Heart left ventricle (tissue), 13 donors: ENCODE measurements at regions not wholly inside any gene's neighbourhood (a gene's known extent, or its start where the extent isn't known, plus 50 kb on each side); places are given as distances from the start of the nearest gene placed in this dataset.

Source experiments
- POLR2A ChIP-seq, 2 donors: fragments of 450-650 bp; IDR thresholded peaks; one replicate each; pipeline ENCODE4 v1.6.1; 2017; ENCODE audit warnings: antibody characterized with exemption in 2 of 2, mild to moderate bottlenecking in 2 of 2, moderate library complexity in 2 of 2
- TF ChIP-seq, protein P1 (sequence below), 12 donors: fragments of 200-600 bp; sonication (generic) in 4 of 12; IDR thresholded peaks; one replicate each; pipeline versions ENCODE4 v1.5.0 to v1.8.0; 2018 to 2022; ENCODE audit warnings: antibody characterized with exemption in 12 of 12, mild to moderate bottlenecking in 5 of 12
- donor health status: ischemic (EF 13 %, LVEDD 7.1; RV severe dilation, severe dysfunction).
- donor health status: DM: no; HTN: yes; CAD: no.
- donor health status: DM: no; HTN: no; CAD: no.
- donor health status: ischemic (EF 25% LVEDD 6.9; RV normal size, moderate dysfunction).
- donor health status: ischemic (EF 25% LVEDD 5.7; RV mildly dilated, moderate dysfunction).
- donor health status: ischemic (EF 35%, LVEDD 5.7; RV mildly dilated, moderate dysfunction).
- donor health status: nonischemic (EF 11% LVEDD 7.7; RV severe dilation, severe dysfunction).
- donor health status: DM: yes; HTN: yes; CAD: no.
- donor health status: PGD.
- donor health status: ischemic (EF 29% LVEDD 5.4; RV normal size, mild dysfunction).
- donor health status: nonischemic (EF 23%, LVEDD 6.1; RV moderate dilation, normal function).

DNA sequence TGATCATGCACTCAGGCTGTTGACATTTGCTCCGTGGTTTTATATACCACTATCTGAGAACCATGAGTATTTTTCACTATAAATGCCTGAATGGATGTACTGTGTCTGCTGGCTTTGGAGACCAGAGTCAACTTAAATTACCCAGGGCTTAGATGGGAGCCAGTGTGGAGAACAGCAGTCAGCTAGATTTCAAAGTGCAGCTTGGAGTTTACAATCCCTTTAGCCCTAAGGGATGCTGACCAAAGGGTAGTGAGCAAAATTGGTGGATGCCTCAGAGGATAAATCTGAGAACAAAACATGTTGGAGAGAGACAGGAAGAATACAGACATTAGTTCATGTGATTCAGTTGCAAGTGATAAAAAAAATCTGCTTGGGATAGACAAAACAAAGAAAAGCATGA, 327.5 kb downstream of the C11orf87 start:
- TF ChIP-seq, protein P1, sequence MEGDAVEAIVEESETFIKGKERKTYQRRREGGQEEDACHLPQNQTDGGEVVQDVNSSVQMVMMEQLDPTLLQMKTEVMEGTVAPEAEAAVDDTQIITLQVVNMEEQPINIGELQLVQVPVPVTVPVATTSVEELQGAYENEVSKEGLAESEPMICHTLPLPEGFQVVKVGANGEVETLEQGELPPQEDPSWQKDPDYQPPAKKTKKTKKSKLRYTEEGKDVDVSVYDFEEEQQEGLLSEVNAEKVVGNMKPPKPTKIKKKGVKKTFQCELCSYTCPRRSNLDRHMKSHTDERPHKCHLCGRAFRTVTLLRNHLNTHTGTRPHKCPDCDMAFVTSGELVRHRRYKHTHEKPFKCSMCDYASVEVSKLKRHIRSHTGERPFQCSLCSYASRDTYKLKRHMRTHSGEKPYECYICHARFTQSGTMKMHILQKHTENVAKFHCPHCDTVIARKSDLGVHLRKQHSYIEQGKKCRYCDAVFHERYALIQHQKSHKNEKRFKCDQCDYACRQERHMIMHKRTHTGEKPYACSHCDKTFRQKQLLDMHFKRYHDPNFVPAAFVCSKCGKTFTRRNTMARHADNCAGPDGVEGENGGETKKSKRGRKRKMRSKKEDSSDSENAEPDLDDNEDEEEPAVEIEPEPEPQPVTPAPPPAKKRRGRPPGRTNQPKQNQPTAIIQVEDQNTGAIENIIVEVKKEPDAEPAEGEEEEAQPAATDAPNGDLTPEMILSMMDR (IDR thresholded peaks at IDR 0.05), result no peak
- no peak for TF ChIP-seq POLR2A (IDR thresholded peaks at IDR 0.05)
